Upper lobe of left lung (tissue), 4 donors: ENCODE measurements at regions not wholly inside any gene's neighbourhood (a gene's known extent, or its start where the extent isn't known, plus 50 kb on each side); places are given as distances from the start of the nearest gene placed in this dataset.

Experiments
- CTCF ChIP-seq, 6 experiments: fragments of 450-650 bp in 4 of 6; fragments of 200-600 bp in 2 of 6; sonication (generic) in 2 of 6; IDR thresholded peaks; one replicate each; pipeline ENCODE4 v1.5.1; 2016 to 2019; ENCODE audit warnings: antibody characterized with exemption in 6 of 6
- POLR2A ChIP-seq, 4 donors: fragments of 450-650 bp; IDR thresholded peaks; one replicate each; pipeline ENCODE4 v1.5.1; 2016 to 2017; ENCODE audit warnings: antibody characterized with exemption in 4 of 4, mild to moderate bottlenecking in 2 of 4
- POLR2AphosphoS5 ChIP-seq, 2 donors: sonication (generic); formaldehyde crosslinking; IDR thresholded peaks; one replicate each; pipeline ENCODE4 v1.5.1; 2017; ENCODE audit warnings: antibody characterized with exemption in 2 of 2

- TF ChIP-seq CTCF (IDR thresholded peaks at IDR 0.05) (no peak), POLR2AphosphoS5 (IDR thresholded peaks at IDR 0.05) (no peak), POLR2A (IDR thresholded peaks at IDR 0.05) (no peak)
These were observed 118.4 kb upstream of the TPRG1 start for GRCh38 chr3:189053322-189053721.
